Caco-2 (cell line): ENCODE measurements at regions not wholly inside any gene's neighbourhood (a gene's known extent, or its start where the extent isn't known, plus 50 kb on each side); places are given as distances from the start of the nearest gene placed in this dataset.

Experiments
- BruUV-seq: library from RNA; stranded (reverse); fragments of 400-500 nt; replicated peaks from 2 replicates; lab custom pipeline; 2021; lab: Mats Ljungman, UMichigan
- CTCF ChIA-PET: fragments of 300-600 bp; sonication (Branson Sonifier 250); formaldehyde crosslinking; loops from one replicate; lab custom pipeline; 2022; ENCODE audit warnings: antibody characterized with exemption; lab: Charles Lee
- POLR2A ChIA-PET: fragments of 300-600 bp; sonication (Branson Sonifier 250); formaldehyde crosslinking; loops from one replicate; lab custom pipeline; 2022; ENCODE audit warnings: antibody characterized with exemption; lab: Charles Lee
- DNase-seq, 2 experiments: peaks; one replicate each; pipeline versions ENCODE4 v3.0.0 to v3.0.0-alpha.2; 2020 to 2022
- H3K27me3 ChIP-seq: replicated peaks from 2 replicates; pipeline ENCODE4 v1.6.0; 2011; ENCODE audit warnings: low read length; ENCODE audit not compliant: control insufficient read depth, insufficient read depth
- H3K36me3 ChIP-seq: 2 replicates; pipeline ENCODE4 v1.5.1; 2011; ENCODE audit warnings: low read length; ENCODE audit not compliant: control insufficient read depth, insufficient read depth
- H3K4me1 ChIP-seq: fragments of 250-450 bp; sonication (Bioruptor Pico); 2 replicates; pipeline ENCODE4 v1.5.1; 2020; ENCODE audit warnings: mild to moderate bottlenecking
- H3K4me3 ChIP-seq: 2 replicates; pipeline ENCODE4 v1.5.1; 2011; ENCODE audit warnings: low read depth, mild to moderate bottlenecking, control low read depth, low read length
- H3K9me3 ChIP-seq: fragments of 250-450 bp; sonication (Bioruptor Pico); 2 replicates; pipeline ENCODE4 v1.5.1; 2020; ENCODE audit warnings: mild to moderate bottlenecking, moderate library complexity
- H3K27ac Mint-ChIP-seq: one replicate; pipeline ENCODE4 v1.8.0; 2022; ENCODE audit warnings: mixed read lengths; ENCODE audit not compliant: unreplicated experiment
- H3K27me3 Mint-ChIP-seq: one replicate; pipeline ENCODE4 v1.8.0; 2022; ENCODE audit warnings: mixed read lengths; ENCODE audit not compliant: insufficient read depth, unreplicated experiment
- H3K36me3 Mint-ChIP-seq: one replicate; pipeline ENCODE4 v1.8.0; 2022; ENCODE audit warnings: mild to moderate bottlenecking, mixed read lengths; ENCODE audit not compliant: insufficient read depth, unreplicated experiment
- H3K4me1 Mint-ChIP-seq: one replicate; pipeline ENCODE4 v1.8.0; 2022; ENCODE audit warnings: low read depth, mixed read lengths; ENCODE audit not compliant: unreplicated experiment
- H3K4me3 Mint-ChIP-seq: one replicate; pipeline ENCODE4 v1.8.0; 2022; ENCODE audit warnings: mild to moderate bottlenecking, moderate library complexity, mixed read lengths; ENCODE audit not compliant: unreplicated experiment
- H3K9me3 Mint-ChIP-seq: one replicate; pipeline ENCODE4 v1.8.0; 2022; ENCODE audit warnings: mixed read lengths; ENCODE audit not compliant: unreplicated experiment
- CTCF ChIP-seq, 2 experiments: fragments of 200-600 bp in 1 of 2; IDR thresholded peaks; 1 replicate in 1 of 2; 2 replicates in 1 of 2; pipeline versions ENCODE4 v1.5.1 to v1.8.0; 2011 to 2022; ENCODE audit warnings: antibody characterized with exemption in 1 of 2, control low read depth in 1 of 2, inconsistent platforms in 1 of 2, low read depth in 1 of 2, low read length in 1 of 2, mild to moderate bottlenecking in 1 of 2, moderate library complexity in 1 of 2; ENCODE audit not compliant: insufficient read depth in 1 of 2, severe bottlenecking in 1 of 2, unreplicated experiment in 1 of 2
- intact Hi-C: fragments of 100-400 bp; cut with micrococcal nuclease; formaldehyde crosslinking; loops from one replicate; pipeline ENCODE4 v1.10.0; 2022; ENCODE audit not compliant: unreplicated experiment

DNA sequence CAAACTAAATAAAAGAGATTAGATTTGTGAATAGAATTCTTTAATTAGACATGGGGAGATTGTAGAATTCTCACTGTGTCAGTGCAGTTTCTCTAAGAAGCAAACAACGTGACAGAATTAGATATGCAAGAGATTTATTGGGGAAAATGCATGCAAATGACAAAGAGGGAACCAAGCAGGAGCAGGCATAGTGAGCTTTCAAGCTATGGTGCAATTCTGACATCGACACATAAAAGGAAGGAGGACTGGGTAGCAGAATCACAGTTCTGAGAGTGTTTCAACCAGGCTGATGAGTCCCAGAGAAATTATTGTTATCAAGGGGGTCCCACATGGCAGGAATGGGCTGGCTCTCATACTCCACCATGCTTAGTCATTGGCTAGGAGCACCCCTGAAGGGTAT is 338.4 kb downstream of the FIGN start:
- TF ChIP-seq CTCF (IDR thresholded peaks at IDR 0.05; ENCODE audit: insufficient read depth in 1 of 2, low read depth in 1 of 2, low read length in 1 of 2, severe bottlenecking in 1 of 2, unreplicated experiment in 1 of 2): no peak
- no peak for DNase-seq
- Mint-ChIP-seq H3K27ac (no peak overlapping the region), H3K9me3 (no peaks in the 10 kb centered on the region), H3K27me3 (peaks cover 5% of the 10 kb centered on the region), H3K36me3 (no peaks in the 10 kb centered on the region), H3K4me1 (no peaks in the 10 kb centered on the region), H3K4me3 (no peak overlapping the region)
- Histone ChIP-seq H3K27me3 (no peaks in the 10 kb centered on the region), H3K4me1 (no peaks in the 10 kb centered on the region), H3K9me3 (no peaks in the 10 kb centered on the region), H3K36me3 (no peaks in the 10 kb centered on the region), H3K4me3 (no peak overlapping the region)
- ChIA-PET POLR2A (no interaction called here), CTCF (no interaction called here)
- intact Hi-C loops: no loop called here
- BruUV-seq: no TSS peak

DNA sequence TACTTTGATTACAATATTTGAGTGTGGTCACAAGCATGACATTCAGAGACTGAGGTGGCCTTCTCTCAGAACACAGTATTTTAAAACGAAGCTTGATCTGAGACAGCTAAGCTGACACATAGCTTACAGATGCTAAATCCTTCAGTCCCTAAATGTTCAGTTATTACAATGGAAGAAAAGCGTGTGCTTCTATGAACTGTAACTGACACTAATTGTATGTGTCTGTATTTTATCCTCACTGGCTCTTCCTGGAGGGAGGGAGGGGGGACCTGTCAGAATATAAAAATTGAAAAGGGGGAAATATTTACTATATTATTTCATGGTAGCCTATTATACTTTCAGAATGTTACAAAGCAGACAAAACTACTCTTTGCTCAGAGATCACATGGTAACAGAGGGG is 340.2 kb downstream of the FIGN start:
- TF ChIP-seq CTCF (IDR thresholded peaks at IDR 0.05; ENCODE audit: insufficient read depth in 1 of 2, low read depth in 1 of 2, low read length in 1 of 2, severe bottlenecking in 1 of 2, unreplicated experiment in 1 of 2): no peak
- Mint-ChIP-seq H3K9me3 (no peaks in the 10 kb centered on the region), H3K36me3 (no peaks in the 10 kb centered on the region), H3K27ac (no peak overlapping the region), H3K4me3 (no peak overlapping the region), H3K4me1 (no peaks in the 10 kb centered on the region), H3K27me3 (peaks cover 5% of the 10 kb centered on the region)
- ChIA-PET CTCF (no interaction called here), POLR2A (no interaction called here)
- Histone ChIP-seq H3K27me3 (no peaks in the 10 kb centered on the region), H3K9me3 (no peaks in the 10 kb centered on the region), H3K4me1 (no peaks in the 10 kb centered on the region), H3K36me3 (no peaks in the 10 kb centered on the region), H3K4me3 (no peak overlapping the region)
- BruUV-seq: no TSS peak
- no peak for DNase-seq
- intact Hi-C loops: no loop called here

DNA sequence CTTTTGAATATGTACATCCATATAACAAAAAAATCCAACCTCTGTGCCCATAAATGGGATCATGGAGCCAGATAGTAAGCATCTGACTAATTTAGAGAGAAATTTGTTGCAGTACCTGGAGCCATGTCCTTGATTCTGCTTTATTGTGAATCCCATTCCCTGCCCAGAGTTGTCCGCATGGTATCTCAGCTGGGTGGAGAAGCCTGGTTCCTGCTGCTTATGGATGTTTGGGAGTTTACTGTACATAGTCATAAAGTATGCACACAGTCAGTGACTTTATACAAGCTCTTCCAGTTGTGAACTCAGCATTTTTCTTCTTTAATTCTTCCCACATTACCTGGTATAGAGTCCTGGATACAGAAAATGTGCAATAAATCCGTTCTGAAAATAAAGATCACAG is 346.0 kb downstream of the FIGN start:
- no peak overlapping the region for H3K27ac Mint-ChIP-seq
- Histone ChIP-seq H3K4me3 (no peak overlapping the region), H3K27me3 (no peaks in the 10 kb centered on the region), H3K9me3 (no peaks in the 10 kb centered on the region), H3K36me3 (no peaks in the 10 kb centered on the region), H3K4me1 (no peaks in the 10 kb centered on the region)
- no peak for TF ChIP-seq CTCF (IDR thresholded peaks at IDR 0.05; ENCODE audit: insufficient read depth in 1 of 2, low read depth in 1 of 2, low read length in 1 of 2, severe bottlenecking in 1 of 2, unreplicated experiment in 1 of 2)
- no peak overlapping the region for H3K4me3 Mint-ChIP-seq
- H3K4me1 Mint-ChIP-seq: no peaks in the 10 kb centered on the region
- H3K36me3 Mint-ChIP-seq: no peaks in the 10 kb centered on the region
- no TSS peak for BruUV-seq
- intact Hi-C loops: no loop called here
- ChIA-PET CTCF (no interaction called here), POLR2A (no interaction called here)
- peaks cover 3% of the 10 kb centered on the region for H3K27me3 Mint-ChIP-seq
- no peaks in the 10 kb centered on the region for H3K9me3 Mint-ChIP-seq
- DNase-seq: no peak
